ENCODE measurements at regions not wholly inside any gene's neighbourhood (a gene's known extent, or its start where the extent isn't known, plus 50 kb on each side); places are given as distances from the start of the nearest gene placed in this dataset.

GRCh38 chrX:15170927-15171326, 99.0 kb downstream of the ASB9 start:
- TF ChIP-seq, protein P1, sequence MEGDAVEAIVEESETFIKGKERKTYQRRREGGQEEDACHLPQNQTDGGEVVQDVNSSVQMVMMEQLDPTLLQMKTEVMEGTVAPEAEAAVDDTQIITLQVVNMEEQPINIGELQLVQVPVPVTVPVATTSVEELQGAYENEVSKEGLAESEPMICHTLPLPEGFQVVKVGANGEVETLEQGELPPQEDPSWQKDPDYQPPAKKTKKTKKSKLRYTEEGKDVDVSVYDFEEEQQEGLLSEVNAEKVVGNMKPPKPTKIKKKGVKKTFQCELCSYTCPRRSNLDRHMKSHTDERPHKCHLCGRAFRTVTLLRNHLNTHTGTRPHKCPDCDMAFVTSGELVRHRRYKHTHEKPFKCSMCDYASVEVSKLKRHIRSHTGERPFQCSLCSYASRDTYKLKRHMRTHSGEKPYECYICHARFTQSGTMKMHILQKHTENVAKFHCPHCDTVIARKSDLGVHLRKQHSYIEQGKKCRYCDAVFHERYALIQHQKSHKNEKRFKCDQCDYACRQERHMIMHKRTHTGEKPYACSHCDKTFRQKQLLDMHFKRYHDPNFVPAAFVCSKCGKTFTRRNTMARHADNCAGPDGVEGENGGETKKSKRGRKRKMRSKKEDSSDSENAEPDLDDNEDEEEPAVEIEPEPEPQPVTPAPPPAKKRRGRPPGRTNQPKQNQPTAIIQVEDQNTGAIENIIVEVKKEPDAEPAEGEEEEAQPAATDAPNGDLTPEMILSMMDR (conservative IDR thresholded peaks at IDR 0.05; ENCODE audit: low read length) = no peak
- TF ChIP-seq EZH2phosphoT487 (IDR thresholded peaks at IDR 0.05; ENCODE audit: borderline replicate concordance) = no peak

Measured in Loucy (cell line).